ENCODE measurements at regions not wholly inside any gene's neighbourhood (a gene's known extent, or its start where the extent isn't known, plus 50 kb on each side); places are given as distances from the start of the nearest gene placed in this dataset.
A peak's percentile ranks its signal among the peaks of the same experiment; 100 is the strongest.

GRCh38 chrX:47313056-47313455 is 57.3 kb upstream of the ZNF157 start:
- no peaks in the 10 kb centered on the region for H3K4me1 Mint-ChIP-seq (ENCODE audit: low read depth, unreplicated experiment)
- no peak for TF ChIP-seq CTCF (IDR thresholded peaks at IDR 0.05; ENCODE audit: insufficient read depth, low read depth, low read length)
- TF ChIP-seq EZH2 (IDR thresholded peaks at IDR 0.05; ENCODE audit: insufficient read depth, low read length), result no peak
- Histone ChIP-seq H3K27ac (ENCODE audit: low read depth, low read length) (no peak overlapping the region), H3K4me1 (ENCODE audit: insufficient read depth, low read length) (no peaks in the 10 kb centered on the region), H4K20me1 (ENCODE audit: insufficient read depth, low read length) (no peaks in the 10 kb centered on the region), H3K9ac (ENCODE audit: low read length) (no peak overlapping the region), H3K9me3 (ENCODE audit: insufficient read depth, low read depth, low read length) (no peaks in the 10 kb centered on the region), H3K27me3 (ENCODE audit: insufficient read depth, low read length) (no peaks in the 10 kb centered on the region), H3K4me2 (ENCODE audit: low read length) (no peak overlapping the region), H3K4me3 (ENCODE audit: insufficient read depth, low read depth, low read length) (no peak overlapping the region), H3K79me2 (ENCODE audit: insufficient read depth, low read length) (no peaks in the 10 kb centered on the region), H2AFZ (ENCODE audit: low read depth, low read length) (no peak overlapping the region), H3K36me3 (ENCODE audit: insufficient read depth, low read length) (no peaks in the 10 kb centered on the region)
- no peaks in the 10 kb centered on the region for H3K9me3 Mint-ChIP-seq (ENCODE audit: unreplicated experiment)
- H3K27ac Mint-ChIP-seq (ENCODE audit: unreplicated experiment), result no peak overlapping the region
- DNase-seq (ENCODE audit: low read depth) (no peak), FAIRE-seq (no peak)
- H3K27me3 Mint-ChIP-seq (ENCODE audit: low read depth, unreplicated experiment), result no peaks in the 10 kb centered on the region
- H3K4me3 Mint-ChIP-seq (ENCODE audit: unreplicated experiment), result no peak overlapping the region
- H3K36me3 Mint-ChIP-seq (ENCODE audit: low read depth, unreplicated experiment), result no peaks in the 10 kb centered on the region

DNA sequence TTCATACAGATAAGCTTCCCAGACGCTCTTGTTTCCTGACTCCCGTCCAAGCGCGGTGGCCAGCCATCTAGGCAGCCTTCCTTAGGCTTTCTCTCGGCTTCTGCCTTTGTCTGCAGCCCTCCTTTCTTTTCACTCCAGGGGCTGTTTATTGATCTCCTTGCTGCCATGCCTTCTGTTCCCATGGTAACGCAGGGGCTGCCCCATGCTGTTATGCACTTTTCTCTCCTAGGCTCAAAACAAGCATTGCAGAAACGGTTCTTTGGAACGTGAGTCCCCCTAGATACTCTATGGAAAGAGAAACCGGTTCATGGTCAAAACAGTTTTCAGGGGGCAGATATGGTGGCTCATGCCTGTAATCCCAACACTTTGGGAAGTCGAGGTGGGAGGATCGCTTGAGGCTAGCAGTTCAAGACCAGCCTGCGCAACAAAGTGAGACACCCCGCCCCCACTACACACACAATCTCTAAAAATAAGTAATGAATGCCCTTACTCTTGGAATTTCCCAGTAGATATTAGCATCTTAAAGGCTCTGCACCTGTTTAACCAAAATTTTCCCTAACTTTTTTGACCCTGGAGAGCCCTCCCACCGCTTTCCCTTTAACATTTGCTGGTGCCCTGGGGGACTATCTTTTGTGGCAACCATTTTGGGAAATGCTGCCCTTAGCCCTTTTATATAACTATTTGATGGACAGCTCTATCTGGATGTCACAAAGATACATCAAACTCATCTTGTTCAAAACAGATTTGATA is 53.9 kb upstream of the ZNF157 start:
- H3K4me1 ChIP-seq (ENCODE audit: insufficient read depth, low read length), result no peaks in the 10 kb centered on the region
- Mint-ChIP-seq H3K27me3 (ENCODE audit: low read depth, unreplicated experiment) (no peaks in the 10 kb centered on the region), H3K36me3 (ENCODE audit: low read depth, unreplicated experiment) (no peaks in the 10 kb centered on the region), H3K4me3 (ENCODE audit: unreplicated experiment) (no peak overlapping the region), H3K9me3 (ENCODE audit: unreplicated experiment) (no peaks in the 10 kb centered on the region), H3K27ac (ENCODE audit: unreplicated experiment) (no peak overlapping the region), H3K4me1 (ENCODE audit: low read depth, unreplicated experiment) (no peaks in the 10 kb centered on the region)
- TF ChIP-seq CTCF (IDR thresholded peaks at IDR 0.05; ENCODE audit: insufficient read depth, low read depth, low read length), result no peak
- TF ChIP-seq EZH2 (IDR thresholded peaks at IDR 0.05; ENCODE audit: insufficient read depth, low read length), result no peak
- H4K20me1 ChIP-seq (ENCODE audit: insufficient read depth, low read length), result no peaks in the 10 kb centered on the region
- no peaks in the 10 kb centered on the region for H3K9me3 ChIP-seq (ENCODE audit: insufficient read depth, low read depth, low read length)
- peak overlapping the region; percentile 56 for H2AFZ ChIP-seq (ENCODE audit: low read depth, low read length)
- no peaks in the 10 kb centered on the region for H3K27me3 ChIP-seq (ENCODE audit: insufficient read depth, low read length)
- H3K79me2 ChIP-seq (ENCODE audit: insufficient read depth, low read length), result no peaks in the 10 kb centered on the region
- no peaks in the 10 kb centered on the region for H3K36me3 ChIP-seq (ENCODE audit: insufficient read depth, low read length)
- peak overlapping the region; percentile 73 for H3K4me2 ChIP-seq (ENCODE audit: low read length)
- no peak overlapping the region for H3K9ac ChIP-seq (ENCODE audit: low read length)
- FAIRE-seq (no peak), DNase-seq (ENCODE audit: low read depth) (no peak)
- H3K4me3 ChIP-seq (ENCODE audit: insufficient read depth, low read depth, low read length), result peak overlapping the region; percentile 5
- no peak overlapping the region for H3K27ac ChIP-seq (ENCODE audit: low read depth, low read length)

All from astrocyte (in vitro differentiated cells and primary cell).